ENCODE measurements at regions not wholly inside any gene's neighbourhood (a gene's known extent, or its start where the extent isn't known, plus 50 kb on each side); places are given as distances from the start of the nearest gene placed in this dataset.
"Not testable (repeated sequence)": the region's sequence is repeated elsewhere in the genome, so short reads cannot be mapped to it uniquely, and the experiment has no call there.

DNA sequence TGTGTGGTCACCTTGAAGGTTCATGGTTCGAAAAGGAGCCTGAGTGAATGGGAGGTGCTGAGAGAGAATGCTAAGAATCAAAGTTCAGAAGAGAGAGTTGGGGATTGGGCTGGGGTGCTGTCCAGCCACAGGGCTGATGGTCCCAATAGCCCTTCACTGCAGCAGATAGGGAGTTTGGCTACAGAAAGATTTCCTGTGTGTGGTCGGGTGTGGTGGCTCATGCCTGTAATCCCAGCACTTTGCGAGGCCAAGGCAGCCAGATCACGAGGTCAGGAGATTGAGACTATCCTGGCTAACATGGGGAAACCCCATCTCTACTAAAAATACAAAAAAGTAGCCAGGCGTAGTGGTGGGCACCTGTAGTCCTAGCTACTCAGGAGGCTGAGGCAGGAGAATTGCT is 547.5 kb downstream of the MN1 start:
- H3K27me3 ChIP-seq (ENCODE audit: control insufficient read depth in 2 of 2, insufficient read depth in 1 of 2, low read length in 1 of 2); H3K4me3 ChIP-seq (ENCODE audit: low read length in 2 of 2); H3K27ac ChIP-seq (ENCODE audit: low read depth in 1 of 2, low read length in 1 of 2); H3K4me1 ChIP-seq (ENCODE audit: control insufficient read depth in 2 of 2, insufficient read depth in 2 of 2, low read length in 2 of 2); H3K36me3 ChIP-seq (ENCODE audit: control insufficient read depth in 2 of 2, insufficient read depth in 2 of 2, low read length in 1 of 2); H3K9me3 ChIP-seq (ENCODE audit: control insufficient read depth in 2 of 2, insufficient read depth in 1 of 2, low read length in 1 of 2); DNase-seq (ENCODE audit: low read depth in 6 of 9, low spot score in 9 of 9): not testable (repeated sequence)
- 90% methylated on average over 5 of the region's 5 CpGs for WGBS

DNA sequence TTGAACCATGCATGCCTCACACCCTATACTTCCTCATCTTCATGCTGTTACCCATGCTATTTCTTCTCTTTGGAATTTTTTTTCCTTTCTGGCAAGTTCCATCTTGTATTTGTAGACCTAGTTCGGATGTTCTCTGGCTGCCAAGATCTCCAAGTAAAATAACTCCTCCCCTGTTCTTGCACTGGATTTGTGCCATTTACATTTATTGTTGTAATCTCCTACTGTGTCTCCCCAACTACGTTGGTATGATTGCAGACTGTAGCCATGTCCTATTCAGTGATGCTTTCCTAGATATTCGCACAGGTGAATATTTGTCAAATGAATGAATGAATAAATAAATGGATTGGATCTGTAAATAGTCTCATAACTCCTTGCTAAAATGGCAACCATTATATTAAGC is 546.0 kb downstream of the MN1 start:
- Histone ChIP-seq H3K4me3 (ENCODE audit: low read length in 2 of 2) (no peak overlapping the region), H3K36me3 (ENCODE audit: control insufficient read depth in 2 of 2, insufficient read depth in 2 of 2, low read length in 1 of 2) (no peaks in the 10 kb centered on the region), H3K27ac (ENCODE audit: low read depth in 1 of 2, low read length in 1 of 2) (no peak overlapping the region), H3K9me3 (ENCODE audit: control insufficient read depth in 2 of 2, insufficient read depth in 1 of 2, low read length in 1 of 2) (peaks cover 0 to 2% of the 10 kb centered on the region in 2 donors), H3K4me1 (ENCODE audit: control insufficient read depth in 2 of 2, insufficient read depth in 2 of 2, low read length in 2 of 2) (no peaks in the 10 kb centered on the region), H3K27me3 (ENCODE audit: control insufficient read depth in 2 of 2, insufficient read depth in 1 of 2, low read length in 1 of 2) (no peaks in the 10 kb centered on the region)
- WGBS = 90% methylated on average over 3 of the region's 3 CpGs
- DNase-seq (ENCODE audit: low read depth in 6 of 9, low spot score in 9 of 9) = no peak

DNA sequence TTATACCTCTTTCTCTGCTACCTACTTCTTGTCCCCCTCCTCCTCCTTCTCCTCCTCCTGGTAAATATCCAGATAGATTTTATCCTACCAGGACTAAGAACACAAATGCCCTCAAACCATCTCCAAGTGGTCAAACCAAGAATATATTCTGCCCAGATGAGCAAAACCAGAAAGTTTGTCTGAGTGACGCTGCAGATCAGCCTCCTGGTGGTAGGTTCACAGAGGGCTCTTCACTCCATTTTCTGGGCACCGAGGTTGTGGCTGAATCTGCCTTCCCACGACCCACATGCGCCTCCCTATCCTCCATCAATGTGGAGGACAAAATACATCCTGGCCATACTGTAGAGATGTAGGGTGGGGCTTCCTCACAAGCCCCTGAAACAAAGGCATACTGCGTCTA is 543.6 kb downstream of the MN1 start:
- H3K27me3 ChIP-seq (ENCODE audit: control insufficient read depth in 2 of 2, insufficient read depth in 1 of 2, low read length in 1 of 2) = no peaks in the 10 kb centered on the region
- DNase-seq (ENCODE audit: low read depth in 6 of 9, low spot score in 9 of 9) = no peak
- H3K4me1 ChIP-seq (ENCODE audit: control insufficient read depth in 2 of 2, insufficient read depth in 2 of 2, low read length in 2 of 2) = no peaks in the 10 kb centered on the region
- WGBS = 85% methylated on average over 5 of the region's 5 CpGs
- no peak overlapping the region for H3K4me3 ChIP-seq (ENCODE audit: low read length in 2 of 2)
- H3K9me3 ChIP-seq (ENCODE audit: control insufficient read depth in 2 of 2, insufficient read depth in 1 of 2, low read length in 1 of 2) = peaks cover 0 to 2% of the 10 kb centered on the region in 2 donors
- H3K36me3 ChIP-seq (ENCODE audit: control insufficient read depth in 2 of 2, insufficient read depth in 2 of 2, low read length in 1 of 2) = no peaks in the 10 kb centered on the region
- H3K27ac ChIP-seq (ENCODE audit: low read depth in 1 of 2, low read length in 1 of 2) = no peak overlapping the region

DNA sequence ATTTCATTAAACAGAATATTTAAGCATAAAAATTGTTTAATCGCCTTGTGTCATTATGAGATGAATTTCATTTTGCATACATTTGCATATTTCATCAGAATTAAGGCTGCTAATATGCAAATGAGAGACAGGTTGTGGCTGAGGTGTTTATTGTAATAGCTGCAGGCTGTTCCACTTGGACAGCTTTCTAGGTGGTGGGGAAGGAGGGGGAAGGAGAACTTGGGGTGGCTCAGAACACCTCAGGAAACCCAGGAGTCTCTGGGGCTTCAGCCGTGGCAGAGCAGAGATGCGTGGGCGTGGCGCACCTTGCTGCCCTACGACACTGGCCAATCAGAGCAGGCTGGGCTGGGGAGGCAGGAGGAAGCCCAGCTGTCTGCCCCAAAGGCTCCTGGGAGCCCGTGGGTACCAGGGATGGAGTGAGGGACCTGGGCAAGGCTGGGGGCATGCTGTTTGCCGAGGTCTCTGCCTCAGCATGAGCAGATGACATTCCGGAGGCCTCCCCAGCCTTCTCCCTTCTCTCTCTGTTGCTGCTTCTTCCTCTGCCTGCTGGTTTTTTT is 542.9 kb downstream of the MN1 start:
- no peaks in the 10 kb centered on the region for H3K4me1 ChIP-seq (ENCODE audit: control insufficient read depth in 2 of 2, insufficient read depth in 2 of 2, low read length in 2 of 2)
- no peak for DNase-seq (ENCODE audit: low read depth in 6 of 9, low spot score in 9 of 9)
- no peak overlapping the region for H3K27ac ChIP-seq (ENCODE audit: low read depth in 1 of 2, low read length in 1 of 2)
- no peaks in the 10 kb centered on the region for H3K27me3 ChIP-seq (ENCODE audit: control insufficient read depth in 2 of 2, insufficient read depth in 1 of 2, low read length in 1 of 2)
- no peak overlapping the region for H3K4me3 ChIP-seq (ENCODE audit: low read length in 2 of 2)
- peaks cover 0 to 2% of the 10 kb centered on the region in 2 donors for H3K9me3 ChIP-seq (ENCODE audit: control insufficient read depth in 2 of 2, insufficient read depth in 1 of 2, low read length in 1 of 2)
- no peaks in the 10 kb centered on the region for H3K36me3 ChIP-seq (ENCODE audit: control insufficient read depth in 2 of 2, insufficient read depth in 2 of 2, low read length in 1 of 2)
- 49% methylated on average over 9 of the region's 9 CpGs for WGBS

DNA sequence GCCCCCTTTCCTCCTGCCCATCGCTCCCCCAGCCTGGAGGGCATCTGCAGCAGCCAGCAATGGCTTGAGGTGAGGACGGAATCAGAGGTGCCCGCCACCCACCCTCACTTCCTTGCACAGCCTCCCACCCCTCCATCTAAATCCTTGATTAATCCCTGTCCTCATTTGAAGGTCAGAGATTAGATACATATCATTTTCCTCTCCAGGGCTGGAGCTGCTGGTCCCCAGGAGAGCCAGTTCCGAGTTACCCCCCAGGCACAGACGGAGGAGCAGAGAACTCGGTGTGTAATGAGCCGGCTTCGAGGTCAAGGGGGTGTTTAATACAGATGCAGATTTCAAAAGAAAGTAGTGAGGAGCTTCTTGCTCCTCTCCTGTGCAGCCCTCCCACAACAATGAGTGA is 542.1 kb downstream of the MN1 start:
- H3K4me3 ChIP-seq (ENCODE audit: low read length in 2 of 2) = no peak overlapping the region
- no peaks in the 10 kb centered on the region for H3K36me3 ChIP-seq (ENCODE audit: control insufficient read depth in 2 of 2, insufficient read depth in 2 of 2, low read length in 1 of 2)
- DNase-seq (ENCODE audit: low read depth in 6 of 9, low spot score in 9 of 9) = no peak
- WGBS = 81% methylated on average over 8 of the region's 8 CpGs
- H3K9me3 ChIP-seq (ENCODE audit: control insufficient read depth in 2 of 2, insufficient read depth in 1 of 2, low read length in 1 of 2) = peaks cover 0 to 2% of the 10 kb centered on the region in 2 donors
- no peaks in the 10 kb centered on the region for H3K4me1 ChIP-seq (ENCODE audit: control insufficient read depth in 2 of 2, insufficient read depth in 2 of 2, low read length in 2 of 2)
- no peaks in the 10 kb centered on the region for H3K27me3 ChIP-seq (ENCODE audit: control insufficient read depth in 2 of 2, insufficient read depth in 1 of 2, low read length in 1 of 2)
- no peak overlapping the region for H3K27ac ChIP-seq (ENCODE audit: low read depth in 1 of 2, low read length in 1 of 2)

GRCh38 chr22:27260087-27260698 is 541.4 kb downstream of the MN1 start:
- Histone ChIP-seq H3K4me1 (ENCODE audit: control insufficient read depth in 2 of 2, insufficient read depth in 2 of 2, low read length in 2 of 2) (no peaks in the 10 kb centered on the region), H3K27ac (ENCODE audit: low read depth in 1 of 2, low read length in 1 of 2) (no peak overlapping the region), H3K27me3 (ENCODE audit: control insufficient read depth in 2 of 2, insufficient read depth in 1 of 2, low read length in 1 of 2) (no peaks in the 10 kb centered on the region), H3K9me3 (ENCODE audit: control insufficient read depth in 2 of 2, insufficient read depth in 1 of 2, low read length in 1 of 2) (no peaks in the 10 kb centered on the region), H3K4me3 (ENCODE audit: low read length in 2 of 2) (no peak overlapping the region), H3K36me3 (ENCODE audit: control insufficient read depth in 2 of 2, insufficient read depth in 2 of 2, low read length in 1 of 2) (no peaks in the 10 kb centered on the region)
- no peak for DNase-seq (ENCODE audit: low read depth in 6 of 9, low spot score in 9 of 9)
- WGBS = 75% methylated on average over 6 of the region's 6 CpGs

DNA sequence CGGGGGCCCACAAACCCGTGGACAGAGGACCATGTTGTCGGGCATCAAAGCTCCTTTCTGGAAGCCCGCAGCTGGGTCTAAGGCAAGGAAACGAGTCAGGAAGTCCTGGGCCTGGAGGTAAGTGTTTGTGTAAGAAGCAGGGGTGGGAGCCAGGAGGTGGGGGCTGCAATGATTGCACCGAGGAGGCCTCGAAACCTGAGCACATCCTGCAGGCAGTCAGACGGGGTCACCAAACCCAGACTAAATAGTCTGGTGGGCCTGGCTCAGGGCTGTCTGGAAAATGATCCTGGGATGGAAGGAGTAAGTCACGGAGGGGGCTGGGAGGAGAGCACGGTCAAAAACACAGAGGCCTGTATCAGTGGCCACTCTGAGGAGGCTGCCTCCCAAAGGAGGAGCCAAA is 539.2 kb downstream of the MN1 start:
- Histone ChIP-seq H3K27me3 (ENCODE audit: control insufficient read depth in 2 of 2, insufficient read depth in 1 of 2, low read length in 1 of 2) (no peaks in the 10 kb centered on the region), H3K36me3 (ENCODE audit: control insufficient read depth in 2 of 2, insufficient read depth in 2 of 2, low read length in 1 of 2) (no peaks in the 10 kb centered on the region), H3K27ac (ENCODE audit: low read depth in 1 of 2, low read length in 1 of 2) (no peak overlapping the region), H3K4me1 (ENCODE audit: control insufficient read depth in 2 of 2, insufficient read depth in 2 of 2, low read length in 2 of 2) (no peaks in the 10 kb centered on the region), H3K4me3 (ENCODE audit: low read length in 2 of 2) (no peak overlapping the region), H3K9me3 (ENCODE audit: control insufficient read depth in 2 of 2, insufficient read depth in 1 of 2, low read length in 1 of 2) (no peaks in the 10 kb centered on the region)
- WGBS = 80% methylated on average over 10 of the region's 10 CpGs
- DNase-seq (ENCODE audit: low read depth in 6 of 9, low spot score in 9 of 9) = no peak

GRCh38 chr22:27264184-27264583 is 537.4 kb downstream of the MN1 start:
- H3K27ac ChIP-seq (ENCODE audit: low read depth in 1 of 2, low read length in 1 of 2) = no peak overlapping the region
- WGBS = 73% methylated on average over 6 of the region's 6 CpGs

DNA sequence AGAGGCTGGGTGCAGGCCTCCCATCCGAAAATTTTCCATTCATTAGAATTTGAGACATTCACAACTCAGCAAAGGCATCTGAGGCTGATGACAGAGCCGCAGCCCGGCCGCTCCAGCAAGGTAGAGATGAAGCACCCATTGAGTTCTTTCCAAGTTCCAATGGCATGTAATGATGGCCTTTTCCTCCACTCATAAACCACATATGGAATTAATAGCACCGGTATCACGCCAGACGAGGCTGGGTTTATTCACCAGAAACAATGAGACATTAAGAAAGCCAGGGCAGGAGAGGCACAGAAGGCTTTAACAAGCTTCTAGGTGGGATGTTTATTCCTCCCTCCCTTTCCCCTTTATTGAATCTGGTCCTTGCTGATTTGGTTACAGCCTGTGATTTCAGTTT is 534.4 kb downstream of the MN1 start:
- H3K27me3 ChIP-seq (ENCODE audit: control insufficient read depth in 2 of 2, insufficient read depth in 1 of 2, low read length in 1 of 2) = peaks cover 0 to 8% of the 10 kb centered on the region in 2 donors
- no peaks in the 10 kb centered on the region for H3K9me3 ChIP-seq (ENCODE audit: control insufficient read depth in 2 of 2, insufficient read depth in 1 of 2, low read length in 1 of 2)
- H3K27ac ChIP-seq (ENCODE audit: low read depth in 1 of 2, low read length in 1 of 2) = no peak overlapping the region
- DNase-seq (ENCODE audit: low read depth in 6 of 9, low spot score in 9 of 9) = no peak
- H3K4me3 ChIP-seq (ENCODE audit: low read length in 2 of 2) = no peak overlapping the region
- no peaks in the 10 kb centered on the region for H3K36me3 ChIP-seq (ENCODE audit: control insufficient read depth in 2 of 2, insufficient read depth in 2 of 2, low read length in 1 of 2)
- WGBS = 97% methylated on average over 7 of the region's 7 CpGs
- H3K4me1 ChIP-seq (ENCODE audit: control insufficient read depth in 2 of 2, insufficient read depth in 2 of 2, low read length in 2 of 2) = no peaks in the 10 kb centered on the region

More at GRCh38 chr22:27264184-27264583, 537.4 kb downstream of the MN1 start:
- no peak for DNase-seq (ENCODE audit: low read depth in 6 of 9, low spot score in 9 of 9)
- Histone ChIP-seq H3K9me3 (ENCODE audit: control insufficient read depth in 2 of 2, insufficient read depth in 1 of 2, low read length in 1 of 2) (no peaks in the 10 kb centered on the region), H3K36me3 (ENCODE audit: control insufficient read depth in 2 of 2, insufficient read depth in 2 of 2, low read length in 1 of 2) (no peaks in the 10 kb centered on the region), H3K27me3 (ENCODE audit: control insufficient read depth in 2 of 2, insufficient read depth in 1 of 2, low read length in 1 of 2) (no peaks in the 10 kb centered on the region), H3K4me3 (ENCODE audit: low read length in 2 of 2) (no peak overlapping the region), H3K4me1 (ENCODE audit: control insufficient read depth in 2 of 2, insufficient read depth in 2 of 2, low read length in 2 of 2) (no peaks in the 10 kb centered on the region)
